SU-DHL-6 (cell line): ENCODE measurements at regions not wholly inside any gene's neighbourhood (a gene's known extent, or its start where the extent isn't known, plus 50 kb on each side); places are given as distances from the start of the nearest gene placed in this dataset.

Experiments used
- H2AFZ ChIP-seq: fragments of 200-600 bp; sonication (generic); 2 replicates; pipeline ENCODE4 v1.6.1; 2014; ENCODE audit warnings: low read depth, mild to moderate bottlenecking, moderate library complexity, mixed read lengths, antibody characterized with exemption, low read length; ENCODE audit not compliant: severe bottlenecking
- H3F3A ChIP-seq: fragments of 200-600 bp; shearing (Covaris generic); 2 replicates; pipeline ENCODE4 v1.6.0; 2016; ENCODE audit warnings: antibody characterized with exemption, mild to moderate bottlenecking; ENCODE audit not compliant: insufficient read depth
- H3K27ac ChIP-seq: fragments of 200-600 bp; sonication (generic); 2 replicates; pipeline ENCODE4 v1.5.1; 2016; ENCODE audit warnings: low read depth, mild to moderate bottlenecking, low read length, moderate library complexity, mixed read lengths
- H3K27me3 ChIP-seq: fragments of 200-600 bp; sonication (generic), shearing (Covaris generic); 2 replicates; pipeline ENCODE4 v1.6.0; 2014; ENCODE audit warnings: mild to moderate bottlenecking, low read length
- H3K36me3 ChIP-seq: fragments of 200-600 bp; sonication (generic); 2 replicates; pipeline ENCODE4 v1.6.1; 2014; ENCODE audit warnings: mild to moderate bottlenecking, low read length, mixed read lengths
- H3K4me2 ChIP-seq: fragments of 300-600, 200-600 bp; shearing (Covaris generic), sonication (generic); 2 replicates; pipeline ENCODE4 v1.6.0; 2014; ENCODE audit warnings: low read length, low read depth, mild to moderate bottlenecking; ENCODE audit not compliant: poor library complexity, severe bottlenecking
- H3K4me3 ChIP-seq: fragments of 200-600 bp; sonication (generic); 2 replicates; pipeline ENCODE4 v1.5.1; 2014; ENCODE audit warnings: antibody characterized with exemption, low read length, mild to moderate bottlenecking, mixed read lengths; ENCODE audit not compliant: insufficient read depth, poor library complexity, severe bottlenecking
- H3K79me2 ChIP-seq: fragments of 200-600 bp; sonication (generic); 2 replicates; pipeline ENCODE4 v1.6.1; 2014; ENCODE audit warnings: mild to moderate bottlenecking, low read length, moderate library complexity; ENCODE audit not compliant: insufficient read depth
- H3K9ac ChIP-seq: fragments of 200-600 bp; sonication (generic); 2 replicates; pipeline ENCODE4 v1.7.0; 2014; ENCODE audit warnings: mild to moderate bottlenecking, low read length
- H3K9me2 ChIP-seq: fragments of 200-600 bp; sonication (generic); replicated peaks from 2 replicates; pipeline ENCODE4 v1.6.1; 2014; ENCODE audit warnings: low read length; ENCODE audit not compliant: insufficient read depth
- H3K9me3 ChIP-seq: fragments of 200-600 bp; sonication (generic); 2 replicates; pipeline ENCODE4 v1.6.1; 2014; ENCODE audit warnings: low read length, mixed read lengths; ENCODE audit not compliant: insufficient read depth
- H4K20me1 ChIP-seq: fragments of 200-600 bp; sonication (generic); 2 replicates; pipeline ENCODE4 v1.6.1; 2014; ENCODE audit warnings: low read depth, mild to moderate bottlenecking, antibody characterized with exemption, low read length, moderate library complexity, mixed read lengths
- EZH2phosphoT487 ChIP-seq: fragments of 200-600 bp; sonication (generic), shearing (Covaris generic); conservative IDR thresholded peaks from 2 replicates; pipeline ENCODE4 v1.6.1; 2018; ENCODE audit warnings: mild to moderate bottlenecking, antibody characterized with exemption, low read length, moderate library complexity, mixed read lengths
- TF ChIP-seq, protein P1 (sequence below): fragments of 200-600 bp; sonication (generic); IDR thresholded peaks from one replicate; pipeline ENCODE4 v1.5.1; 2017; ENCODE audit warnings: antibody characterized with exemption, mild to moderate bottlenecking, low read length, moderate library complexity; ENCODE audit not compliant: insufficient read depth, poor library complexity, severe bottlenecking

DNA sequence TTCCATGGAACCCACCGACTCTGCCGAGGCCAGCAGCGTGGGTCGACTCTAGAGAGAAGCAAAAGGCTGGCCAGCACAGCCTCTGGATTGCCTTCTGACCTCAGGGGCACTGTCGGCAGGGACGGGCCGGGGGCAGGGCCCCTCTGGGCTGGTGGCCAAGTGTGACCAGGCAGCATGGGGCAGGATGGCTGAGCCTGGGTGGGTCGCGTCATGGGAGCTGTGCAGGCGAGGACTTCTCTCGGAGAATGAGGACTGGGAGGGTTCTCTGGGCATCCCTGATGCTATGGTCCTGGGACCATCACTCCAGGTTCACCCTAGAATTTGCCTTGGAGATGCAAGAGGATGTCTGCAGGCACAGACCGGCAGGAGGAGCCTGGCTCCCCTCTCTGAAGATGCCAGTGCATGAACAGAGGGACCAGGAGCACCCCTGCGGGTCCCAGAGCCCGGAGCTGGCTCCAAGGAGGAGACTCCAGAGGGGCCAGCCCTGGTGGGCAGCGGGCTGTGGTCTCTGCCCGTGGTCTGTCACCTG is 289.2 kb downstream of the NDUFA10 start:
- Histone ChIP-seq H3F3A (no peaks in the 10 kb centered on the region), H3K9me2 (no peaks in the 10 kb centered on the region), H3K4me2 (no peak overlapping the region), H3K79me2 (no peaks in the 10 kb centered on the region), H3K27ac (no peak overlapping the region), H2AFZ (no peak overlapping the region), H3K36me3 (no peaks in the 10 kb centered on the region), H3K4me3 (no peak overlapping the region), H3K9ac (no peak overlapping the region), H4K20me1 (no peaks in the 10 kb centered on the region), H3K9me3 (no peaks in the 10 kb centered on the region), H3K27me3 (no peaks in the 10 kb centered on the region)
- no peak for TF ChIP-seq EZH2phosphoT487
- TF ChIP-seq, protein P1, sequence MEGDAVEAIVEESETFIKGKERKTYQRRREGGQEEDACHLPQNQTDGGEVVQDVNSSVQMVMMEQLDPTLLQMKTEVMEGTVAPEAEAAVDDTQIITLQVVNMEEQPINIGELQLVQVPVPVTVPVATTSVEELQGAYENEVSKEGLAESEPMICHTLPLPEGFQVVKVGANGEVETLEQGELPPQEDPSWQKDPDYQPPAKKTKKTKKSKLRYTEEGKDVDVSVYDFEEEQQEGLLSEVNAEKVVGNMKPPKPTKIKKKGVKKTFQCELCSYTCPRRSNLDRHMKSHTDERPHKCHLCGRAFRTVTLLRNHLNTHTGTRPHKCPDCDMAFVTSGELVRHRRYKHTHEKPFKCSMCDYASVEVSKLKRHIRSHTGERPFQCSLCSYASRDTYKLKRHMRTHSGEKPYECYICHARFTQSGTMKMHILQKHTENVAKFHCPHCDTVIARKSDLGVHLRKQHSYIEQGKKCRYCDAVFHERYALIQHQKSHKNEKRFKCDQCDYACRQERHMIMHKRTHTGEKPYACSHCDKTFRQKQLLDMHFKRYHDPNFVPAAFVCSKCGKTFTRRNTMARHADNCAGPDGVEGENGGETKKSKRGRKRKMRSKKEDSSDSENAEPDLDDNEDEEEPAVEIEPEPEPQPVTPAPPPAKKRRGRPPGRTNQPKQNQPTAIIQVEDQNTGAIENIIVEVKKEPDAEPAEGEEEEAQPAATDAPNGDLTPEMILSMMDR: no peak

DNA sequence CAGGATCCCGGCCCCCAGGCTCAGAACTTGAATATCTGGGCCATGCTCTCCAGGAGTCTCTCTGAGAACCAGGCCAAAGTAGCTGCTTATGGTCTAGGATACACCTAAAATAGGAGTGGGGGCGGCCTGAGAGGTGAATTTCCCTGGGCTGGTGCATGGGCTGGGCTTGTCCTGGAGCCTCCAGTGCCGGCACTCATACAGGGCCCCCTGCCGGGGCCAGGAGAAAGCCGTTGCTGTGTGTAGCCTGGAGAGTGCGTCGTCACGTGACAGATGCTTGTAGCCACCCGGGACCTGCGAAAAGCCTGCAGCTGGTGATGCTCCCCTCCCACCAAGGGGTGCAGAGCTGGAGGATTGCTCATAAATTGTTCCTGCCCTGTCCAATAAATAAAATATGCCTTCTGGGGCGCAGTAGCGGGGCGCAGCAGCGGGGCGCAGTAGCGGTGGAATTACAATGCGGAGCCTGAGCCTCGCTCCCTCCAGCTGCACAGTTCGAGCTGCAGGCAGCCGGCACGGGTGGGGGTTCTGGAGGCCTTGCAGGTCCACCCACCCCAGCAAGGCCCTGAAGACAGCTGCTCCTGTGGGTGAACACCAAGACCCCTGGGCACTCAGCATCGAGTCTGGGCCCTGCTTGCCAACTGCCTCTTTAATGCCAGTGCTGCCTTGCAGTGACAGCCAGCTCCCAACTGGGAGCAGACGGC is 289.9 kb downstream of the NDUFA10 start:
- Histone ChIP-seq H3K4me2 (no peak overlapping the region), H2AFZ (no peak overlapping the region), H3K9ac (no peak overlapping the region), H3F3A (no peaks in the 10 kb centered on the region), H3K36me3 (no peaks in the 10 kb centered on the region), H4K20me1 (no peaks in the 10 kb centered on the region), H3K4me3 (no peak overlapping the region), H3K9me2 (no peaks in the 10 kb centered on the region), H3K27me3 (no peaks in the 10 kb centered on the region), H3K27ac (no peak overlapping the region), H3K79me2 (no peaks in the 10 kb centered on the region), H3K9me3 (no peaks in the 10 kb centered on the region)
- no peak for TF ChIP-seq EZH2phosphoT487
- TF ChIP-seq, protein P1: no peak

DNA sequence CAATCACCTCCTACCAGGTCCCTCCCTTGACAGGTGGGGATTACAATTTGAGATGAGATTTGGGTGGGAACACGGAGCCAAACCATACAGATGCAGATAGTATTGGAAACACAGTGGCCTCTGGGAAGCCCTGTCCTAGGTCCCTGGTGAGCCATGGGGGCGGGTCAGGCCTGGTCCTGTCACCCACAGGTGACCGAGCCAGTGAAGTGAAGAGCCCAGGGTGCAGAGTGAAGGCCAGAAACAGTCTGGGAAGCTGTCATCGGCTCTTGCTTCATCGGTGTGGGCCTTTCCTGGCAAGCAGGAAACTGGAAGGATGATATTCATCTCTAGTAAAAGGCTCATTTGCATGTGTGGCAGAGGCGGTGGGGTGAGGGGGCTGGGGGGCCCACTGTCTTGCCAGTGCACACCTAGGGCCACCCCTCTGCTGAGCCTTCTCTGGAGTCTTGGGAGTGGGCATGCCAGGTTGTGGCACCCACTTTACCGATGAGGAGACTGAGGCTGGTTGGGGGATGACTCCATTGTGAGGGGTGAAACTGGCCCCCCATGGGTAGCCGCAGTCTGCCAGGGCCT is 290.6 kb downstream of the NDUFA10 start:
- Histone ChIP-seq H3K36me3 (no peaks in the 10 kb centered on the region), H3K9me3 (no peaks in the 10 kb centered on the region), H3K4me3 (no peak overlapping the region), H3K79me2 (no peaks in the 10 kb centered on the region), H3K27ac (no peak overlapping the region), H3K9ac (no peak overlapping the region), H3K27me3 (no peaks in the 10 kb centered on the region), H4K20me1 (no peaks in the 10 kb centered on the region), H3K4me2 (no peak overlapping the region), H3K9me2 (no peaks in the 10 kb centered on the region), H3F3A (no peaks in the 10 kb centered on the region), H2AFZ (no peak overlapping the region)
- TF ChIP-seq, protein P1: no peak
- TF ChIP-seq EZH2phosphoT487: no peak
